Karpas-422 (cell line): ENCODE measurements at regions not wholly inside any gene's neighbourhood (a gene's known extent, or its start where the extent isn't known, plus 50 kb on each side); places are given as distances from the start of the nearest gene placed in this dataset.

Experiments used
- DNase-seq: peaks from one replicate; pipeline ENCODE4 v3.0.0-alpha.2; 2015
- H2AFZ ChIP-seq: fragments of 200-600 bp; sonication (generic); 2 replicates; pipeline ENCODE4 v1.6.1; 2014; ENCODE audit warnings: antibody characterized with exemption, low read length, mixed read lengths
- H3K27ac ChIP-seq: fragments of 200-600 bp; sonication (generic); 2 replicates; pipeline ENCODE4 v1.5.1; 2014; ENCODE audit warnings: mild to moderate bottlenecking, low read length, moderate library complexity
- H3K27me3 ChIP-seq: fragments of 200-600 bp; sonication (generic); 2 replicates; pipeline ENCODE4 v1.6.1; 2014; ENCODE audit warnings: low read length, mixed read lengths
- H3K36me3 ChIP-seq: fragments of 200-600 bp; sonication (generic); 2 replicates; pipeline ENCODE4 v1.6.1; 2014; ENCODE audit warnings: low read length, mixed read lengths; ENCODE audit not compliant: insufficient read depth
- H3K4me1 ChIP-seq: fragments of 200-600 bp; sonication (generic); 2 replicates; pipeline ENCODE4 v1.6.1; 2014; ENCODE audit warnings: mild to moderate bottlenecking, low read length, mixed read lengths
- H3K4me2 ChIP-seq: fragments of 200-600 bp; sonication (generic); 2 replicates; pipeline ENCODE4 v1.6.1; 2014; ENCODE audit warnings: low read length, low read depth, mild to moderate bottlenecking; ENCODE audit not compliant: poor library complexity, severe bottlenecking
- H3K4me3 ChIP-seq: fragments of 200-600 bp; sonication (generic); 2 replicates; pipeline ENCODE4 v1.5.1; 2014; ENCODE audit warnings: mild to moderate bottlenecking, antibody characterized with exemption, low read length, mixed read lengths
- H3K79me2 ChIP-seq: fragments of 200-600 bp; sonication (generic); 2 replicates; pipeline ENCODE4 v1.6.1; 2014; ENCODE audit warnings: mild to moderate bottlenecking, low read length, mixed read lengths
- H3K9ac ChIP-seq: fragments of 200-600 bp; sonication (generic); 2 replicates; pipeline ENCODE4 v1.6.0; 2014; ENCODE audit warnings: low read length
- H3K9me2 ChIP-seq: fragments of 200-600 bp; sonication (generic), shearing (Covaris generic); replicated peaks from 2 replicates; pipeline ENCODE4 v1.6.0; 2014; ENCODE audit warnings: mild to moderate bottlenecking, low read length, moderate library complexity; ENCODE audit not compliant: insufficient read depth
- H3K9me3 ChIP-seq: fragments of 300-700, 200-600 bp; sonication (generic); 2 replicates; pipeline ENCODE4 v1.6.1; 2014; ENCODE audit warnings: low read length, mixed read lengths
- H4K20me1 ChIP-seq: fragments of 200-600 bp; sonication (generic); 2 replicates; pipeline ENCODE4 v1.6.1; 2014; ENCODE audit warnings: mild to moderate bottlenecking, antibody characterized with exemption, low read length, low read depth; ENCODE audit not compliant: insufficient read depth

GRCh38 chr3:81861593-81861992 is 100.1 kb upstream of the GBE1 start:
- no peaks in the 10 kb centered on the region for H3K36me3 ChIP-seq
- H3K27me3 ChIP-seq: no peaks in the 10 kb centered on the region
- no peak for DNase-seq
- no peak overlapping the region for H3K27ac ChIP-seq
- no peaks in the 10 kb centered on the region for H3K4me1 ChIP-seq
- no peaks in the 10 kb centered on the region for H4K20me1 ChIP-seq
- H3K4me2 ChIP-seq: no peak overlapping the region
- no peaks in the 10 kb centered on the region for H3K9me3 ChIP-seq
- H3K79me2 ChIP-seq: no peaks in the 10 kb centered on the region
- no peak overlapping the region for H2AFZ ChIP-seq
- no peak overlapping the region for H3K9ac ChIP-seq
- H3K9me2 ChIP-seq: no peaks in the 10 kb centered on the region
- no peak overlapping the region for H3K4me3 ChIP-seq

DNA sequence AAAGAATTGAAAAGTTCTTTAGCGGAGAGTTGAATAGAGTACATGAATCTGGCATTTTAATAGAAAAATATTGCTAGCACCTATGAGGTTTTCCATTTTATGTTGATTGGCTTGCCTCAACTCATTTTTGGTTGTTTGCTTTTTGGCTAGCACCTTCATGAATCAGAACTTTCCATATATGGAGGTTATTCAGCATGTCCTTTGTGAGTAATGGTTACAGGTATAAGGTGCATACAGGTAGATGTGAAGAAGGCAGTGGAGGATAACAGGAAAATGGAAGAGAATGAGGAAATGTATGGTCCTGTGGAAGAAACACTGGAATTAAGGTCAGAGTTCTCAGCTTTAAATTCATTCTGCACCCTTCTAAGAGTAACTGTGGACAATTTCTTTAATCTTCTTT is 98.1 kb upstream of the GBE1 start:
- H3K9me2 ChIP-seq: no peaks in the 10 kb centered on the region
- H3K27me3 ChIP-seq: no peaks in the 10 kb centered on the region
- no peak overlapping the region for H3K9ac ChIP-seq
- H4K20me1 ChIP-seq: no peaks in the 10 kb centered on the region
- H3K79me2 ChIP-seq: no peaks in the 10 kb centered on the region
- no peaks in the 10 kb centered on the region for H3K36me3 ChIP-seq
- no peak overlapping the region for H3K27ac ChIP-seq
- no peak overlapping the region for H2AFZ ChIP-seq
- no peak overlapping the region for H3K4me2 ChIP-seq
- DNase-seq: no peak
- H3K9me3 ChIP-seq: no peaks in the 10 kb centered on the region
- H3K4me3 ChIP-seq: no peak overlapping the region
- no peaks in the 10 kb centered on the region for H3K4me1 ChIP-seq

DNA sequence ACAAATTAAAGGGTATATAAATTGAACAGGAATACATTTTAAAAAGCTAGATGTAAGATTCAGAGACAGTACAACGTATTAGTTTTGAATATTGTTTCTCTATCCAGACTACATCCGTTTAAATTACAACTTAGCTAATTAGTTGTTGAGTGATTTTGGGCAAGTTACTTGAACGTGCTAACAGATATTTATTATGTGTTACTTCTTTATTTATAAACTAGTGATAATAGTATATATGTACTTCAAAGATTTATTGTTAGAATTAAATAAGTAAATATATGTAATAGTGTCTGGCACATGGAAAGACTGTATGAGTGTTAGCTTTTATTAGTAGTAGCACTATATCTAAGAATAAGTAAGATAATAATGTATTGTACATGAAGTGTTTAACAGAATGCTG is 92.0 kb upstream of the GBE1 start:
- Histone ChIP-seq H3K36me3 (no peaks in the 10 kb centered on the region), H3K27ac (no peak overlapping the region), H3K4me3 (no peak overlapping the region), H2AFZ (no peak overlapping the region), H4K20me1 (no peaks in the 10 kb centered on the region), H3K4me2 (no peak overlapping the region), H3K9ac (no peak overlapping the region), H3K4me1 (no peaks in the 10 kb centered on the region), H3K9me2 (no peaks in the 10 kb centered on the region), H3K9me3 (no peaks in the 10 kb centered on the region), H3K27me3 (no peaks in the 10 kb centered on the region), H3K79me2 (no peaks in the 10 kb centered on the region)
- DNase-seq: no peak

GRCh38 chr3:81851176-81851575 is 89.7 kb upstream of the GBE1 start:
- H2AFZ ChIP-seq: no peak overlapping the region
- H3K27ac ChIP-seq: no peak overlapping the region
- H3K4me1 ChIP-seq: no peaks in the 10 kb centered on the region
- no peaks in the 10 kb centered on the region for H3K9me2 ChIP-seq
- no peaks in the 10 kb centered on the region for H3K36me3 ChIP-seq
- no peaks in the 10 kb centered on the region for H3K27me3 ChIP-seq
- no peak for DNase-seq
- H4K20me1 ChIP-seq: no peaks in the 10 kb centered on the region
- H3K4me3 ChIP-seq: no peak overlapping the region
- no peak overlapping the region for H3K4me2 ChIP-seq
- no peak overlapping the region for H3K9ac ChIP-seq
- no peaks in the 10 kb centered on the region for H3K79me2 ChIP-seq
- no peaks in the 10 kb centered on the region for H3K9me3 ChIP-seq

GRCh38 chr3:81846988-81847387 is 85.5 kb upstream of the GBE1 start:
- Histone ChIP-seq H3K9me3 (no peaks in the 10 kb centered on the region), H3K27ac (no peak overlapping the region), H3K36me3 (no peaks in the 10 kb centered on the region), H3K4me1 (no peaks in the 10 kb centered on the region), H3K9me2 (no peaks in the 10 kb centered on the region), H2AFZ (no peak overlapping the region), H3K4me3 (no peak overlapping the region), H3K9ac (no peak overlapping the region), H4K20me1 (no peaks in the 10 kb centered on the region), H3K4me2 (no peak overlapping the region), H3K27me3 (no peaks in the 10 kb centered on the region), H3K79me2 (no peaks in the 10 kb centered on the region)
- no peak for DNase-seq

DNA sequence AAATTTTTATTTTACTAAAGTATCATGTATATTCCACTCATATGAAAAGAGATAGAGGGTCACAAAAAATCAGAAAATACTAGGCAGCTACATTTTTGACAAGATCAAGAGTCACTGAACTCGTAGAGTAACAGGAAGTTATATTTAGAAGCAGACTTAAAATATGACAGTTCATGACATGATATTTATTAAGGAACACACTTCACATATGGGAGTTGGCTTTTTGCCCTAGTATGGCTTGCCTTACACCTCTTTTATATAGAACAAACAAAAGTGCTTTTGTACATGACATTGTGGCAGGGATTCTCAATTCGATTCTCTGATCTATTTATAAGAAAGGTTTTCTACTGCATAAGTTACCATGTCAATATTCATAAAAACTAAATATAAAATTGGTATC is 80.1 kb upstream of the GBE1 start:
- Histone ChIP-seq H3K27me3 (no peaks in the 10 kb centered on the region), H3K9me3 (no peaks in the 10 kb centered on the region), H3K27ac (no peak overlapping the region), H3K4me2 (no peak overlapping the region), H3K4me1 (0 out of 2 replicates have a peak, but pooled peaks cover 3% of the 10 kb centered on the region), H4K20me1 (no peaks in the 10 kb centered on the region), H3K4me3 (no peak overlapping the region), H2AFZ (no peak overlapping the region), H3K9ac (no peak overlapping the region), H3K79me2 (no peaks in the 10 kb centered on the region), H3K36me3 (no peaks in the 10 kb centered on the region), H3K9me2 (no peaks in the 10 kb centered on the region)
- no peak for DNase-seq

DNA sequence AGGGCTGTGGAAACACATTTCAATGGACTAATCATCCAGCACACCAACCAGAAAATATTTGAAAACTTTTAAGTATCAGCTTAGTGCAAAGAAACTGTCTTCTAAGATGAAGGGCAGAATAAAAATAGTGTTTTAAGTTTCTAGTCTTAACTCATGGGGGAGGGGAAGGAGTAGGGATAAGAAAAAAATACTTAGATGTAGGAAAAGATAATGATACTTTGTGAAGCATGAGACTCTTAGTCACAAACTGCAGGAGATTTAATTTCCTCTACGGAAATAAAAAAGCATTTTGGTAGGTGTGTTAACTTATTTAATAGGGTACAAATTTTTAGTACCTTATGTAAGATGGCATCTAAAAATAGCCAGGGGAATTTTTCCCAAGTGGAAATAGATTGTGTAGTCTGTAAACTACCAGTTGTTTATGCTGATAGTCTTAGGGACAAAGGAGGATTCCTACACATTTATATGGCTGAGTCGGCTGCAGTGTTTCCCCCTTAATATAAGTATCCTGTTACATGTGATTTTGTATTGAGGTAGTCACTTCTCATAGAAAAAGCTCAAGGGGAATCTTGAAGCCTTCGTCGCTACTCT is 78.2 kb upstream of the GBE1 start:
- Histone ChIP-seq H4K20me1 (no peaks in the 10 kb centered on the region), H2AFZ (no peak overlapping the region), H3K27me3 (no peaks in the 10 kb centered on the region), H3K9me3 (no peaks in the 10 kb centered on the region), H3K79me2 (no peaks in the 10 kb centered on the region), H3K4me1 (0 out of 2 replicates have a peak, but pooled peaks cover 3% of the 10 kb centered on the region), H3K27ac (no peak overlapping the region), H3K9ac (no peak overlapping the region), H3K9me2 (no peaks in the 10 kb centered on the region), H3K36me3 (no peaks in the 10 kb centered on the region), H3K4me2 (no peak overlapping the region), H3K4me3 (no peak overlapping the region)
- no peak for DNase-seq

DNA sequence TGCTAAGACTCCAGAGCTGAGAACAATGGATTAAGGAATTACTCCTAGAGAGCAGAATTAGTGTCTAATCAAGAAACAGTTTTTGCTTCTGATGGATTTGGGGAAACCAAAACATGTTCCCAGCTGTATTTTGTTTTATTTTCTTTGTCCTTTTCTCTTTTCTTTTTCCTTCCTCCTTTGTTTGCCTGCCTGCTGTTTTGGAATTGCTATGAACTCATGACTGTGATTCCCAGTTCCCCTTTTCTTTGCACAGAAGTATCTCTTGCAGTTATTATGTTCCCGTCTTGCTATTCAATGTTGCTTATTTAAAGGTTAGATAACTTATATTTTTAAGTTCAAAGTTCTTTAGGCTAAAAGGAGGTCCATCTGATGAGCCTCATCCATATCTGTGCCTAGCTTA is 77.0 kb upstream of the GBE1 start:
- H2AFZ ChIP-seq: no peak overlapping the region
- no peaks in the 10 kb centered on the region for H3K9me3 ChIP-seq
- no peak overlapping the region for H3K9ac ChIP-seq
- no peaks in the 10 kb centered on the region for H3K79me2 ChIP-seq
- no peak overlapping the region for H3K4me3 ChIP-seq
- H3K27me3 ChIP-seq: no peaks in the 10 kb centered on the region
- H3K9me2 ChIP-seq: no peaks in the 10 kb centered on the region
- H4K20me1 ChIP-seq: no peaks in the 10 kb centered on the region
- 0 out of 2 replicates have a peak, but pooled peaks cover 3% of the 10 kb centered on the region for H3K4me1 ChIP-seq
- H3K36me3 ChIP-seq: no peaks in the 10 kb centered on the region
- H3K27ac ChIP-seq: no peak overlapping the region
- H3K4me2 ChIP-seq: no peak overlapping the region
- DNase-seq: no peak
